Adrenal gland (tissue), 5 donors: ENCODE measurements at regions not wholly inside any gene's neighbourhood (a gene's known extent, or its start where the extent isn't known, plus 50 kb on each side); places are given as distances from the start of the nearest gene placed in this dataset.

Experiments
- POLR2A ChIP-seq, 2 donors: fragments of 450-650 bp; IDR thresholded peaks; one replicate each; pipeline ENCODE4 v1.6.1; 2017; ENCODE audit warnings: antibody characterized with exemption in 2 of 2, mild to moderate bottlenecking in 2 of 2, moderate library complexity in 1 of 2
- TF ChIP-seq, protein P1 (sequence below), 6 experiments: fragments of 450-650 bp in 4 of 6; fragments of 200-600 bp in 2 of 6; sonication (generic) in 1 of 6; IDR thresholded peaks; 1 replicate in 5 of 6; 2 replicates in 1 of 6; pipeline versions ENCODE4 v1.5.1 to v1.8.0; 2016 to 2021; ENCODE audit warnings: antibody characterized with exemption in 6 of 6, mild to moderate bottlenecking in 2 of 6, moderate library complexity in 1 of 6
- donor health status: DM: no; HTN: no; CAD: no.

DNA sequence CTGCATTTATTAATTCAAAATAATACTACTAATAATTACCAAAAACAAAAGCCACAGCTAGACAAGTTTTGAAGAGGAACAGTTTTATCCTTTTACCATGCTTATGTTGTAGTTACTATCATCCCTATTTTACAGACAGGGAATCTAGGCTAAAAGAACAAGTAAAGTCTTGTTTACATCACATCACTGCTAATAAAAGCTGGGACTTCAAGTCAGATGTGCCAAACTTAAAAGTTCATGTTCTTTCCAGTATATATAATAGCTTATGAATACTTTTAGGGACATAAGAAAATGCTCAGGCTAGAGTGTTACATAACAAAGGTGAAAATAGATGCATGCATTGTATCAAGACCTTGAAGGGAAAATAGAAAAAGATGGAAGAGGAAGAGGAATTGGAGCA lies 234.2 kb downstream of the CDH11 start:
- TF ChIP-seq, protein P1, sequence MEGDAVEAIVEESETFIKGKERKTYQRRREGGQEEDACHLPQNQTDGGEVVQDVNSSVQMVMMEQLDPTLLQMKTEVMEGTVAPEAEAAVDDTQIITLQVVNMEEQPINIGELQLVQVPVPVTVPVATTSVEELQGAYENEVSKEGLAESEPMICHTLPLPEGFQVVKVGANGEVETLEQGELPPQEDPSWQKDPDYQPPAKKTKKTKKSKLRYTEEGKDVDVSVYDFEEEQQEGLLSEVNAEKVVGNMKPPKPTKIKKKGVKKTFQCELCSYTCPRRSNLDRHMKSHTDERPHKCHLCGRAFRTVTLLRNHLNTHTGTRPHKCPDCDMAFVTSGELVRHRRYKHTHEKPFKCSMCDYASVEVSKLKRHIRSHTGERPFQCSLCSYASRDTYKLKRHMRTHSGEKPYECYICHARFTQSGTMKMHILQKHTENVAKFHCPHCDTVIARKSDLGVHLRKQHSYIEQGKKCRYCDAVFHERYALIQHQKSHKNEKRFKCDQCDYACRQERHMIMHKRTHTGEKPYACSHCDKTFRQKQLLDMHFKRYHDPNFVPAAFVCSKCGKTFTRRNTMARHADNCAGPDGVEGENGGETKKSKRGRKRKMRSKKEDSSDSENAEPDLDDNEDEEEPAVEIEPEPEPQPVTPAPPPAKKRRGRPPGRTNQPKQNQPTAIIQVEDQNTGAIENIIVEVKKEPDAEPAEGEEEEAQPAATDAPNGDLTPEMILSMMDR (IDR thresholded peaks at IDR 0.05), result no peak
- TF ChIP-seq POLR2A (IDR thresholded peaks at IDR 0.05), result no peak
